SK-N-SH (cell line): ENCODE measurements at regions not wholly inside any gene's neighbourhood (a gene's known extent, or its start where the extent isn't known, plus 50 kb on each side); places are given as distances from the start of the nearest gene placed in this dataset.

Experiments used
- MXI1 ChIP-seq: IDR thresholded peaks from 2 replicates; pipeline ENCODE4 v1.6.1; 2012; ENCODE audit warnings: mild to moderate bottlenecking, low read depth, low read length, improper control_type of control experiment
- SMC3 ChIP-seq: IDR thresholded peaks from 2 replicates; pipeline ENCODE4 v1.6.1; 2012; ENCODE audit warnings: low read depth, low read length, improper control_type of control experiment

DNA sequence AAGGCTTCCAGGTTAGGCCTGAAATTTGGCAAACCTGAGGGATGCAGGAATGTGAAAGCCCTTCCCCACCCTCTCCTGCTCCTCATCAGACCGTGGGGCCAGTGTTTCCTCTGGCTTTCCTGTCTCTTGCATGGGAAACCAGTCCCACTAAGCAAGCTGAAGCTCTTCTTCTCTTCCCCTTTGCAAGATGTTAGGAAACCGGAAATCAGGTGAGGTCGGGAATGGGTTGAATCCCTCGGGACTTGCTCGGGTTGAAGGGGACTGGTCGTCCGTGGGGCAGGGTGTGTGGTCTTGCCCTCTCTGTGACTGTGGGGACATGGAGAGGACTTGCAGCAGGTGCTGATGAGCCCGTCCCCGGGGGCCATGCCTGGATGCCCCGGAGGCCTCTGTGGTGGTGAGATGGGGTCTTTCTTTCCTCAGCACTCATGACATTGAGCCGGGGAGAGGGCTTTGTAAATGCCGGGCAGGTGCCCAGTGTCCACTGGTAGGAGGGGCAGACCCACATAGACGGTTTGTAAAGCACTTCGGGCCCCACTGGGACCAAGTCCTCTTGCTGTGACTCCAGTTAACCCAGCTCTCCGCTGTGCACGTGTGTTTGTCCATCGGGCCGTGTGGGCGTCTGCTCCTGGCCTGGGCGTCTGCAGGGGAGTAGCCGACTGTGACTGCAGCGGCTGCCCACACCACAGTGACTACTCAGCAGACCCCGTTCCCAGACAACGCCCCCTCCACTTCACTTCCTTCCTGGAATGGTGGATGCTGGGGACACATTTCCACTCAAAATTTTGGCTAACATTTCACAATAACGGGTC lies 373.9 kb downstream of the GLRX3 start:
- no peak for TF ChIP-seq MXI1
- no peak for TF ChIP-seq SMC3
